ENCODE measurements at regions not wholly inside any gene's neighbourhood (a gene's known extent, or its start where the extent isn't known, plus 50 kb on each side); places are given as distances from the start of the nearest gene placed in this dataset.

DNA sequence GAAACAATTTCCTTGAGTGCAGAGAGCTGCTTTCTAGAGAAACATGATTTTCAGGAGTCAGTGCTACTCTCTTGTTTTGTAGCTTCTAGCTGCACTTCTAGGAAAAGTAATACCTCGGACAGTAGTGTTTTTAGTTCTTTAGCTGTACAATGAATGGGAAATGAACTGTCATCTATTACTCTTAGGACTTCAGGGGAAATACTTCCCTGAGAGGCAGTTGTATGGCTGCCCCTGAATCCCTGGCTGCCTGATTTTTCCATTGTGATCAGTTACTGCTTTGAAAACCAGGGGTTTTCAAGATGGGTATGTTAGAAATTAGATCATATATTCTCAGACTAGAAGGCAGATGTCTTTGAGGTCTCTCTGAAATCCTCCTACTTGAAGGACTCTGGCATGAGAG is 200.3 kb upstream of the SEMA6D start:
- TF ChIP-seq, protein P1, sequence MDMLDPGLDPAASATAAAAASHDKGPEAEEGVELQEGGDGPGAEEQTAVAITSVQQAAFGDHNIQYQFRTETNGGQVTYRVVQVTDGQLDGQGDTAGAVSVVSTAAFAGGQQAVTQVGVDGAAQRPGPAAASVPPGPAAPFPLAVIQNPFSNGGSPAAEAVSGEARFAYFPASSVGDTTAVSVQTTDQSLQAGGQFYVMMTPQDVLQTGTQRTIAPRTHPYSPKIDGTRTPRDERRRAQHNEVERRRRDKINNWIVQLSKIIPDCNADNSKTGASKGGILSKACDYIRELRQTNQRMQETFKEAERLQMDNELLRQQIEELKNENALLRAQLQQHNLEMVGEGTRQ (IDR thresholded peaks at IDR 0.05; ENCODE audit: low read depth, low read length) = no peak
- TF ChIP-seq, protein P2, sequence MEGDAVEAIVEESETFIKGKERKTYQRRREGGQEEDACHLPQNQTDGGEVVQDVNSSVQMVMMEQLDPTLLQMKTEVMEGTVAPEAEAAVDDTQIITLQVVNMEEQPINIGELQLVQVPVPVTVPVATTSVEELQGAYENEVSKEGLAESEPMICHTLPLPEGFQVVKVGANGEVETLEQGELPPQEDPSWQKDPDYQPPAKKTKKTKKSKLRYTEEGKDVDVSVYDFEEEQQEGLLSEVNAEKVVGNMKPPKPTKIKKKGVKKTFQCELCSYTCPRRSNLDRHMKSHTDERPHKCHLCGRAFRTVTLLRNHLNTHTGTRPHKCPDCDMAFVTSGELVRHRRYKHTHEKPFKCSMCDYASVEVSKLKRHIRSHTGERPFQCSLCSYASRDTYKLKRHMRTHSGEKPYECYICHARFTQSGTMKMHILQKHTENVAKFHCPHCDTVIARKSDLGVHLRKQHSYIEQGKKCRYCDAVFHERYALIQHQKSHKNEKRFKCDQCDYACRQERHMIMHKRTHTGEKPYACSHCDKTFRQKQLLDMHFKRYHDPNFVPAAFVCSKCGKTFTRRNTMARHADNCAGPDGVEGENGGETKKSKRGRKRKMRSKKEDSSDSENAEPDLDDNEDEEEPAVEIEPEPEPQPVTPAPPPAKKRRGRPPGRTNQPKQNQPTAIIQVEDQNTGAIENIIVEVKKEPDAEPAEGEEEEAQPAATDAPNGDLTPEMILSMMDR (conservative IDR thresholded peaks at IDR 0.05; ENCODE audit: low read depth, low read length) = no peak
- no peak for TF ChIP-seq RFX5 (IDR thresholded peaks at IDR 0.05; ENCODE audit: low read depth, low read length)
- TF ChIP-seq POLR2A (IDR thresholded peaks at IDR 0.05; ENCODE audit: low read depth, low read length) = no peak
- no peak for TF ChIP-seq ELK1 (IDR thresholded peaks at IDR 0.05; ENCODE audit: borderline replicate concordance, low read depth, low read length)

Measured in IMR-90 (cell line).